ENCODE measurements at regions not wholly inside any gene's neighbourhood (a gene's known extent, or its start where the extent isn't known, plus 50 kb on each side); places are given as distances from the start of the nearest gene placed in this dataset.

- Histone ChIP-seq H3K4me3 (no peak overlapping the region), H3K4me1 (no peaks in the 10 kb centered on the region), H3K36me3 (no peaks in the 10 kb centered on the region), H3K9me3 (no peaks in the 10 kb centered on the region), H3K9ac (ENCODE audit: low read depth in 2 of 2, low read length in 2 of 2) (no peak overlapping the region), H3K27me3 (no peaks in the 10 kb centered on the region), H3K27ac (no peak overlapping the region)
- intact Hi-C loops (cut with DNase I), result no loop called here
- no peak for DNase-seq
- TF ChIP-seq CTCF (IDR thresholded peaks at IDR 0.05), result no peak
Measured at GRCh38 chr17:63139356-63139755, 173.3 kb downstream of the TANC2 start.

- no peaks in the 10 kb centered on the region for H3K4me1 ChIP-seq
- TF ChIP-seq CTCF (IDR thresholded peaks at IDR 0.05), result no peak
- no peak overlapping the region for H3K9ac ChIP-seq (ENCODE audit: low read depth in 2 of 2, low read length in 2 of 2)
- no peak overlapping the region for H3K27ac ChIP-seq
- H3K9me3 ChIP-seq, result no peaks in the 10 kb centered on the region
- no peaks in the 10 kb centered on the region for H3K27me3 ChIP-seq
- no peak overlapping the region for H3K4me3 ChIP-seq
- no peak for DNase-seq
- H3K36me3 ChIP-seq, result no peaks in the 10 kb centered on the region
- intact Hi-C loops (cut with DNase I), result no loop called here
Measured at GRCh38 chr17:63140255-63140654, 174.2 kb downstream of the TANC2 start.

- no peak for DNase-seq
- intact Hi-C loops (cut with DNase I), result no loop called here
Measured at GRCh38 chr17:63142836-63143235, 176.8 kb downstream of the TANC2 start.

GRCh38 chr17:63150490-63150889 is 184.5 kb downstream of the TANC2 start:
- intact Hi-C loops (cut with DNase I), result no loop called here
- H3K9me3 ChIP-seq, result no peaks in the 10 kb centered on the region
- H3K36me3 ChIP-seq, result no peaks in the 10 kb centered on the region
- TF ChIP-seq CTCF (IDR thresholded peaks at IDR 0.05), result no peak
- no peaks in the 10 kb centered on the region for H3K4me1 ChIP-seq
- H3K9ac ChIP-seq (ENCODE audit: low read depth in 2 of 2, low read length in 2 of 2), result no peak overlapping the region
- no peak overlapping the region for H3K27ac ChIP-seq
- no peaks in the 10 kb centered on the region for H3K27me3 ChIP-seq
- H3K4me3 ChIP-seq, result no peak overlapping the region
- no peak for DNase-seq

More at GRCh38 chr17:63142836-63143235, 176.8 kb downstream of the TANC2 start:
- no peak overlapping the region for H3K9ac ChIP-seq (ENCODE audit: low read depth in 2 of 2, low read length in 2 of 2)
- no peaks in the 10 kb centered on the region for H3K4me1 ChIP-seq
- no peak overlapping the region for H3K4me3 ChIP-seq
- TF ChIP-seq CTCF (IDR thresholded peaks at IDR 0.05), result no peak
- H3K9me3 ChIP-seq, result no peaks in the 10 kb centered on the region
- no peaks in the 10 kb centered on the region for H3K27me3 ChIP-seq
- no peak overlapping the region for H3K27ac ChIP-seq
- no peaks in the 10 kb centered on the region for H3K36me3 ChIP-seq

- H3K4me3 ChIP-seq, result no peak overlapping the region
- no peaks in the 10 kb centered on the region for H3K27me3 ChIP-seq
- H3K27ac ChIP-seq, result no peak overlapping the region
- H3K9me3 ChIP-seq, result no peaks in the 10 kb centered on the region
- intact Hi-C loops (cut with DNase I), result no loop called here
- no peaks in the 10 kb centered on the region for H3K4me1 ChIP-seq
- no peaks in the 10 kb centered on the region for H3K36me3 ChIP-seq
- TF ChIP-seq CTCF (IDR thresholded peaks at IDR 0.05), result no peak
- H3K9ac ChIP-seq (ENCODE audit: low read depth in 2 of 2, low read length in 2 of 2), result no peak overlapping the region
- DNase-seq, result no peak
Measured at GRCh38 chr17:63150994-63151464, 185.0 kb downstream of the TANC2 start.

Measured in colonic mucosa (tissue), 4 donors.